CD4-positive, alpha-beta T cell (primary cell): ENCODE measurements at regions not wholly inside any gene's neighbourhood (a gene's known extent, or its start where the extent isn't known, plus 50 kb on each side); places are given as distances from the start of the nearest gene placed in this dataset.

Experiments
- ATAC-seq: fragments of 200-7000 bp; cut with Tn5 transposase; one replicate; pipeline ENCODE4 v1.10.0; 2022; ENCODE audit warnings: mild to moderate bottlenecking; ENCODE audit not compliant: poor library complexity
- CTCF ChIA-PET: fragments of 350-600 bp; sonication (Branson Sonifier 250); formaldehyde crosslinking; loops from one replicate; lab custom pipeline; 2021; ENCODE audit warnings: antibody characterized with exemption, inconsistent platforms; lab: Charles Lee
- POLR2A ChIA-PET: fragments of 350-600 bp; sonication (Branson Sonifier 250); formaldehyde crosslinking; loops from one replicate; lab custom pipeline; 2021; ENCODE audit warnings: antibody characterized with exemption, inconsistent platforms; lab: Charles Lee
- DNase-seq, 14 experiments: peaks; one replicate each; pipeline ENCODE4 v3.0.0-alpha.2; 2013 to 2020; ENCODE audit warnings: mixed read lengths in 2 of 14
- H3K27ac ChIP-seq, 2 donors: one replicate each; pipeline versions ENCODE4 v1.5.1 to v1.7.0; 2013; ENCODE audit warnings: low read length in 2 of 2, low read depth in 1 of 2, mild to moderate bottlenecking in 1 of 2
- H3K27me3 ChIP-seq, 2 experiments: 1 replicate in 1 of 2; 2 replicates in 1 of 2; pipeline versions ENCODE4 v1.6.1 to v1.7.0; 2013; ENCODE audit warnings: low read length in 2 of 2, control low read depth in 1 of 2, mild to moderate bottlenecking in 1 of 2, moderate library complexity in 1 of 2; ENCODE audit not compliant: insufficient read depth in 2 of 2, control insufficient read depth in 1 of 2
- H3K36me3 ChIP-seq: one replicate; pipeline ENCODE4 v1.6.1; 2013; ENCODE audit warnings: low read length, control low read depth; ENCODE audit not compliant: insufficient read depth
- H3K4me1 ChIP-seq: one replicate; pipeline ENCODE4 v1.6.1; 2013; ENCODE audit warnings: low read length, control low read depth; ENCODE audit not compliant: insufficient read depth
- H3K4me3 ChIP-seq: one replicate; pipeline ENCODE4 v1.5.1; 2013; ENCODE audit warnings: mild to moderate bottlenecking, low read length, moderate library complexity
- H3K9me3 ChIP-seq, 2 experiments: 1 replicate in 1 of 2; 2 replicates in 1 of 2; pipeline versions ENCODE4 v1.6.1 to v1.7.0; 2013; ENCODE audit warnings: low read length in 2 of 2, mild to moderate bottlenecking in 2 of 2, control low read depth in 1 of 2, moderate library complexity in 1 of 2; ENCODE audit not compliant: control insufficient read depth in 1 of 2, insufficient read depth in 1 of 2
- H3K27ac Mint-ChIP-seq: one replicate; pipeline ENCODE4 v1.8.0; 2020; ENCODE audit warnings: mixed read lengths
- H3K27me3 Mint-ChIP-seq: one replicate; pipeline ENCODE4 v1.8.0; 2021; ENCODE audit warnings: mixed read lengths
- H3K36me3 Mint-ChIP-seq: one replicate; pipeline ENCODE4 v1.8.0; 2021; ENCODE audit warnings: low read depth, mixed read lengths
- H3K4me1 Mint-ChIP-seq: one replicate; pipeline ENCODE4 v1.8.0; 2021; ENCODE audit warnings: low read depth, mixed read lengths
- H3K4me3 Mint-ChIP-seq: one replicate; pipeline ENCODE4 v1.8.0; 2020; ENCODE audit warnings: mild to moderate bottlenecking, mixed read lengths
- H3K9me3 Mint-ChIP-seq: one replicate; pipeline ENCODE4 v1.8.0; 2020; ENCODE audit warnings: mixed read lengths
- intact Hi-C, 2 experiments: fragments of 100-400 bp; cut with DNase I in 1 of 2; cut with micrococcal nuclease in 1 of 2; formaldehyde crosslinking; loops; one replicate each; pipeline versions ENCODE4 v1.15.1 to v1.9.0; 2023 to 2025; cut with DNase I, micrococcal nuclease
- TF ChIP-seq, protein P1 (sequence below): fragments of 200-600 bp; IDR thresholded peaks from one replicate; pipeline ENCODE4 v1.8.0; 2022; ENCODE audit warnings: antibody characterized with exemption, mild to moderate bottlenecking

DNA sequence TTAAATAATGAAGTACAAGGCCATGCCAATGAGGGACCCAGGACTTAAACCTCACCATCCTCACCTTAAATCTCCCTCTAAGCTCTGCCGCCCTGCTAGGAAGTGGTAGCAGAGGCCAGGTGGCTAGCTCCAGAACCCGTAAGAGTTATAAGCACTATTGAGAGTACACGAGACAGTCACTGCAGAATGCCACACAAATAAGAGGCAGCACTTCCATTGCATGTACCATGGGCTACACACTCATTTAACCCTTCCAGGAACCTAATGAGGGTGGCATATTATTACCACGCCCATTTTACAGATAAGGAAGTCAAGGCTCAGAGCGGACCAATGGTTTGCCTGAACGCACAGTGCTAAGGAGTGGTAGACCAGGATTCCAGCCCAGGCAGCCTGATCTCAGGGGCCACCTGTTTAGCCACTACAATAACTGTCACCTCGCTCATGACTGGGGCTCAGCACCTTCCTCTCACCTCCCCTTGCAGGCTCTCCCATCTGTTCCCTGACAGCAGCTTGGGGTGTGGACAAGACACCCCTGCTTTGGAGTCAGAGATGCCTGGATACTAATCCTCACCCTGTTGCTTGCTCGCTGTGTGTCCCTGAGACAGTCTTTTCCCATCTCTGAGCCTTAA is 54.8 kb upstream of the ID3 start:
- TF ChIP-seq, protein P1, sequence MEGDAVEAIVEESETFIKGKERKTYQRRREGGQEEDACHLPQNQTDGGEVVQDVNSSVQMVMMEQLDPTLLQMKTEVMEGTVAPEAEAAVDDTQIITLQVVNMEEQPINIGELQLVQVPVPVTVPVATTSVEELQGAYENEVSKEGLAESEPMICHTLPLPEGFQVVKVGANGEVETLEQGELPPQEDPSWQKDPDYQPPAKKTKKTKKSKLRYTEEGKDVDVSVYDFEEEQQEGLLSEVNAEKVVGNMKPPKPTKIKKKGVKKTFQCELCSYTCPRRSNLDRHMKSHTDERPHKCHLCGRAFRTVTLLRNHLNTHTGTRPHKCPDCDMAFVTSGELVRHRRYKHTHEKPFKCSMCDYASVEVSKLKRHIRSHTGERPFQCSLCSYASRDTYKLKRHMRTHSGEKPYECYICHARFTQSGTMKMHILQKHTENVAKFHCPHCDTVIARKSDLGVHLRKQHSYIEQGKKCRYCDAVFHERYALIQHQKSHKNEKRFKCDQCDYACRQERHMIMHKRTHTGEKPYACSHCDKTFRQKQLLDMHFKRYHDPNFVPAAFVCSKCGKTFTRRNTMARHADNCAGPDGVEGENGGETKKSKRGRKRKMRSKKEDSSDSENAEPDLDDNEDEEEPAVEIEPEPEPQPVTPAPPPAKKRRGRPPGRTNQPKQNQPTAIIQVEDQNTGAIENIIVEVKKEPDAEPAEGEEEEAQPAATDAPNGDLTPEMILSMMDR: no peak
- intact Hi-C loops: no loop called here
- H3K36me3 ChIP-seq: no peaks in the 10 kb centered on the region
- peak overlapping the region; percentile 71 to 72 for H3K27ac ChIP-seq
- ATAC-seq: peak; percentile 9
- H3K4me1 ChIP-seq: peaks cover 80% of the 10 kb centered on the region
- Mint-ChIP-seq H3K4me3 (peak overlapping the region; percentile 51), H3K4me1 (peaks cover 85% of the 10 kb centered on the region), H3K27ac (peak overlapping the region; percentile 97), H3K36me3 (no peaks in the 10 kb centered on the region), H3K27me3 (no peaks in the 10 kb centered on the region), H3K9me3 (no peaks in the 10 kb centered on the region)
- DNase-seq: peak in 2 of 14 experiments; percentile 18 to 42
- H3K27me3 ChIP-seq: no peaks in the 10 kb centered on the region
- ChIA-PET CTCF (interaction anchor here (0.8 to 3.2 kb wide), 3 partner anchors 12 to 23 kb away, joined by 3 to 22 read pairs (median 16); no protein-coding TSS in a partner anchor), POLR2A (interaction anchor here (0.7 to 6.1 kb wide), 9 partner anchors 13 to 69 kb away, joined by 3 to 131 read pairs (median 20); partner anchors contain the start of gene ID3)
- H3K9me3 ChIP-seq: no peaks in the 10 kb centered on the region
- H3K4me3 ChIP-seq: no peak overlapping the region

GRCh38 chr1:23613191-23614031 is 54.1 kb upstream of the ID3 start:
- Histone ChIP-seq H3K27me3 (no peaks in the 10 kb centered on the region), H3K27ac (peak overlapping the region; percentile 71 to 72), H3K4me3 (no peak overlapping the region), H3K9me3 (no peaks in the 10 kb centered on the region), H3K36me3 (no peaks in the 10 kb centered on the region), H3K4me1 (peaks cover 73% of the 10 kb centered on the region)
- ChIA-PET POLR2A (interaction anchor here (0.7 to 6.1 kb wide), 16 partner anchors 8 to 89 kb away, joined by 3 to 131 read pairs (median 10); partner anchors contain the start of gene ID3), CTCF (interaction anchor here (0.8 to 3.2 kb wide), 3 partner anchors 11 to 24 kb away, joined by 3 to 22 read pairs (median 16); no protein-coding TSS in a partner anchor)
- TF ChIP-seq, protein P1: no peak
- DNase-seq (peak in 13 of 14 experiments; percentile 27 to 85 (median 60)), ATAC-seq (peak; percentile 54)
- no peaks in the 10 kb centered on the region for H3K27me3 Mint-ChIP-seq
- no peaks in the 10 kb centered on the region for H3K9me3 Mint-ChIP-seq
- peak overlapping the region; percentile 51 for H3K4me3 Mint-ChIP-seq
- peak overlapping the region; percentile 97 for H3K27ac Mint-ChIP-seq
- intact Hi-C loops: no loop called here
- peaks cover 84% of the 10 kb centered on the region for H3K4me1 Mint-ChIP-seq
- H3K36me3 Mint-ChIP-seq: no peaks in the 10 kb centered on the region

DNA sequence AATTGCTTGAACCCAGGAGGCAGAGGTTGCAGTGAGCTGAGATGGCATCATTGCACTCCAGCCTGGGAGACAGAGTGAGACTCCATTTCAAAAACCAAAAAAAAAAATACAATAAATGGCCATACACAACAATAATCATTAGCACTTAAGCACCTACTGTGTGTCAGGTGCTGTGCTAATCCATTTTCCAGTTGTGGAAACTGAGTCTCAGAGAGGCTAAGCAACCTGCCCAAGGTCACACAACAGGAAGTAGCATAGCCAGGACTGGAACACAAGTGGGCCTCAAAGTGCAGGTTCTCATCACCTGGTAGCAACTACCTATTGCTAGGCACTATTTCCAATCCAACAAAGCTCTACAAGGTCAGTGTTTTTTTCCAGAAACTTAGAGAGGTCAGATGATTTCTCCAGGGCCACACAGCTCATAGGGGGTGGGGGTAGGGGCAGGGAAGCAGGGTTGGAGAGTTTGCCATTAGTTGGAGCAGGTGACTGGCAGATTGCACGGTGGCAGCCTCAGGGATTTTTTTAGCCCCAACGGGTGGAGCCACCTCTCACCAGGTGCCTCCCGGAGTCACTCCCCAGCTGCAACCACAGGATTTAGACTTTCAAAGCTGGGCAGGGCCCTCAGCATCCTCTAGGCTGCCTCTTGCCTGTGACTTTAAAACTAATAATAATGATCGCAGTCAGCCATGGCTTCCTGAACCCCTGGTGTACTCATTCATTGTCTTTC is 52.5 kb upstream of the ID3 start:
- CTCF ChIA-PET: interaction anchor here (2.2 to 3.2 kb wide), 2 partner anchors 23 to 25 kb away, joined by 16 to 22 read pairs; no protein-coding TSS in a partner anchor
- no peaks in the 10 kb centered on the region for H3K36me3 ChIP-seq
- ATAC-seq (peak; percentile 65), DNase-seq (peak in 9 of 14 experiments; percentile 30 to 75 (median 47))
- peaks cover 85% of the 10 kb centered on the region for H3K4me1 Mint-ChIP-seq
- H3K27ac ChIP-seq: peak overlapping the region; percentile 29 to 72
- no peaks in the 10 kb centered on the region for H3K27me3 Mint-ChIP-seq
- H3K4me1 ChIP-seq: peaks cover 75% of the 10 kb centered on the region
- no peaks in the 10 kb centered on the region for H3K27me3 ChIP-seq
- TF ChIP-seq, protein P1: no peak
- H3K9me3 Mint-ChIP-seq: no peaks in the 10 kb centered on the region
- intact Hi-C loops: no loop called here
- H3K27ac Mint-ChIP-seq: peak overlapping the region; percentile 97
- no peaks in the 10 kb centered on the region for H3K36me3 Mint-ChIP-seq
- POLR2A ChIA-PET: interaction anchor here (1.0 to 6.1 kb wide), 12 partner anchors 10 to 132 kb away, joined by 3 to 131 read pairs (median 14); partner anchors contain the start of genes ELOA and ID3
- peak overlapping the region; percentile 51 for H3K4me3 Mint-ChIP-seq
- no peak overlapping the region for H3K4me3 ChIP-seq
- H3K9me3 ChIP-seq: no peaks in the 10 kb centered on the region
